Ureter (tissue), 1 donor: ENCODE measurements at regions not wholly inside any gene's neighbourhood (a gene's known extent, or its start where the extent isn't known, plus 50 kb on each side); places are given as distances from the start of the nearest gene placed in this dataset.

ENCODE experiments used
- DNase-seq: peaks from one replicate; pipeline ENCODE4 v3.0.0-alpha.2; 2020; ENCODE audit warnings: low spot score
- donor health status: DM: yes; HTN: yes; CAD: no.

DNA sequence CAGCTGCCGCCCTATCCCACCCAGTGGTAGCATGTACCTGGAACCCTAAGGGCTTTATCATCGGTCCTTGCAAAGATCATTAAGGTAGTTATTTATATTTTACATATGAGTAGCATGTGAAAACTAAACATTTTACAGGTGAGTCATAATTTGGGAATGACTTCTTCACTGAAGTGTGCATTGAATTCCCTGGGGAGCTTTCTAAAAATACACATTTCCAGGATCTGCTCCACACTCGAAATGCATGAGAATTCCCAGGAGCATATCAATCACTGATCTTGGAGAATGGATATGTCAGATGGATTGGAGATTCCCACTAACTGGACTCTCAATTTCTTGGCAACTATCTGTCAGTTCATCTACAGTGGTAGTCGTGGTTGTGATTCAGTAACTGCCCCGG, 717.5 kb downstream of the IRX1 start:
- DNase-seq: no peak

DNA sequence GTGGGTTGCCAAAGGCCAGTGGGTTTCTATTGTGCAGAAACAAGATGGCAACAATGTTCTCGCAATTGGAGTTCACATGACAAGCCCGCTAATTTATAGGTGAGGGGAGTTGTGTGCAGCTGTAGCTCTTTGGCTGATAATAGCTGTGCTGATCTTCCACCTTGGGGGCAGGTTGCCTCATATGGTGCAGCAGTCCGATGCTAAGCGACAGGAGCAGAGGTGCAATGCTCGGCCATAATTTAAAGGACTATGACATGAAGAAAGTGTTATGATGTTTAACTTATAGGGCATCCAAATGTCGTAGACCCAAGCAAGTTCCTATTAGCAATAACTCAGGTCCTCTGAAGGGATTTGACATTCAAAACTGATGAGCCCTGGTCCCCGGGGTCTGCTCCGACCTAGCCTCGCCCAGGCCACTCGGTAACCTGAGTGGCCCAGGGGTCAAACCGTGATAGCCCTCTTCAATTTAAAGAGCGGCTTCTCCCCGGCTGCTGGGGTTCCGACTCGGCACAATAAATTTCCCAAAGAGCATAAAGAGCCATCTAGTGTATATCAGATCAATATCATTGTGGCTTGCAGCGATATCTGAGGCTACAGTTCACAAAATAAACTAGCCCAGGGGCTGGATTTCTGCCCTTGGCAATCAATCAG, 724.0 kb downstream of the IRX1 start:
- no peak for DNase-seq

DNA sequence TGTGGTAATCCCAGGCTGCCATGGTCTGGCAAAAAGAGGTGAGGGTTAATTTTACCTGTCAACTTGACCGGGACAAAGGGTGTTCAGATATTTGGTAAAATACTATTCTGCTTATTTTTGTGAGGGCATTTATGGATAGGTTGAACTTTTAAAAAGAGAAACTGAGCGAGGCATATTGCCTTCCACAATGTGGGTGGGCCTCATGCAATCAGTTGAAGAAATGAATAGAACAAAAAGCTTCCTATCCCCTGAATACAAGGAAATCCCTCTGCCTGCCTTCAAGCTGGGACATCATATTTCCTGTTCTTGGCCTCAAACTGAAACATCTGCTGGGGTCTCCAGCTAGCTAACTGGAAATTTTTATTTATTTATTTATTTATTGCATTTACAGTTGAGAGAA, 734.7 kb downstream of the IRX1 start:
- no peak for DNase-seq

DNA sequence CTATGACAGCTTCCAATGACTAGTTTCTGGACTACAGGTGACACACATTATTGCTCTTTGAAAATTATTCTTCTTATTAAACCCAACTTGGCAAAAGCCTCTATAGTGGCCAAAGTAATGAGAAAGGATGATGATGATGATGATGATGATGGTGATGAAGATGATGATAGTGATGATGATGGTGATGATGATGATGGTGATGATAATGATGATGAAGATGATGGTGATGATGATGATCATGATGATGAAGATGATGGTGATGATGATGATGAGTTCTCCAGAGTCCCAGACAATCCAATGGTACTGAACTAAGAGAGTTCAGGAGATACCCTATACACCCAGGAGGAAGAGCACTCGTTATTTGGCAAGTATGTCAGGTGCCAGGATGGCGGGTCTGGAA, 739.4 kb downstream of the IRX1 start:
- no peak for DNase-seq

DNA sequence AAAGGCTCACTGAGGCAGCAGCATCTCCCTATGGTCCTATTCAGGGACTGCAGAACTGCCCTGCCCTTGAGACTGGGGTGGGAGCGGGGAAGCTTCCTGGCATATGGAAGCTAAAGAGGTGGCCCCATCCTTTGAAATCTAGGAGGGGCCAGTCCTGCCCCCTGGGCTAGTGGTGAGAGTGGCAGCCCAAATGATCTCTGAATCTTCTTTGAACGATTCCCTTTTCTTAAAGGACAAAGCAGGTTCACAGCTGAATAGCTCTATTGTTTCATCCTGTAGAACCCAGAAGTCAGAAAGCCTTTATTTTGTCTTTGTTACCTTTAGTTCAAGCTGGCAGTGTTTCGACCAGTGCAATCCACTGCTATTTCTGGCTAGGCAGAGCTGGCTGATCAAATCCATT, 741.9 kb downstream of the IRX1 start:
- DNase-seq: no peak

DNA sequence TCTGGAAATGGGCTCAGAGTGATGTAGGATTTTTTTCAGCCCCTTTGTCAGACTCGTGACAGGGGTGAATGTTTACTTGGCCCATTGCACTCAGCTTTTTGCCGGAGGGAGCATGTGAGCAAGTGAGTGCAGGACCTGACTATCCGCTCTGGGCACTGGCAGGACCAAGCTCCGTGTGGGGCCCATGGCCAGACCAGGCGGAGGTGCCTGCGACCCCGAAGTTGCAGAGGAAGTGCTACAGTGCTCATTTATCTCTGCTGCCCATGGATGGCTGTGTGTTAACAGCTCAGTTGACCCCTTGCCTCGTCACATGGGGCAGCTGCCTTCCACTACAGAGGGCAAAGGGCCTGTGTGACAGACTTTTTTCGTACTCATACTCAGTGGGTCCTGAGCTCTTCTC, 744.3 kb downstream of the IRX1 start:
- no peak for DNase-seq

DNA sequence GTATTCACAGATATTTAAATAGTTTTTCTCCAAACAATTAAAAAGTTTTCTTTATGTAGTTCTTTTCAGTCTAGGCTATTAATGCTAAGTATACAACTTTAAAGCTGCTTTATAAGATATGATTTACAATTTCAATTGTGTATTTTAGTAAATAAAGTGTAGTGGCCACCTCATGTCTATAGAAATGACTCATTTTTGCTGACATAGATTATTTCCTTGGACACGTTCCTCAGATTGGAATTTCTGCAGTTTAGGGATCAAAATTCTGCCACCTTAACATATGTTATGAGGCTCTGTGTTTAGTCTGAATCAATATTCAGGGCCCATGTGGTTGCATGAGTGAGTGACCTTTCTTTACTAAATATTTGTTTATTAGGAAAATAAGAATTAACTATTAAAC, 750.2 kb downstream of the IRX1 start:
- DNase-seq: no peak

DNA sequence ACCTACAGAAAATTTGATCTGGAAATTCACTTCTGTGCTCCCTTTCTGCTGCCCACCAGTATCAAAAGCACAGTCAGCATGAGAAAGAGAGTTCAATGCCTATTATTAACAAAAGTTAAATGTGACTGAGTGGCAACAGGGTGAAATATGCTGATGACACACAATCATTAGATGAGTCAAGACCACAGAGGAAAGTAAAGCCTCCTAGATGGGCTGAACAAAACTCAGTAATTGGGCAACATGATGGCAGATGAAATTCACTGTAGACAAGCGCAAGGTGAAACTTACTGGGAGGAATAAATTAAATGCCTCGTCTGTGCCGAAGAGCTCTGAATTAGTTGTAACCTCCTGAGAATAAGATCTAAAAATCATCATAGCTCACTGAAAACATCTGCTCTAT, 752.8 kb downstream of the IRX1 start:
- no peak for DNase-seq

DNA sequence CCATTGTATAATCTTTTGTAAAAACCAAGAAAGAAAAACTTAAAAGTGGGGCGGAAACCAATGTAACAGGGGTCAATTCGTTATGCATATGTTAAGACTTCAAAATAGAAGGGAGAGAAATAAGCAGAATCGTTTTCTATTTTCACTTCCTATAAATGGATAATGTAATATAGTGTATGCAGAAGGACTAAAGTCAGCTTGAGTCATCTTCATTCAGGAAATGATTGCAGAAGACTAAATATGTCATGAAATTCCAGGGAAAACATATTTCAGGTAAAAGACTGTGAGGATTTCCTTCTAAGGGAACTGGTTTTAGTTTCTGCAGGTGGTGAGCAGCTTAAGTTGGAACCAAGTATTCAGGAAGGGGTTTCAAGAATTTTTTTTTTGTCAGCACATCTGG, 753.3 kb downstream of the IRX1 start:
- DNase-seq: no peak

DNA sequence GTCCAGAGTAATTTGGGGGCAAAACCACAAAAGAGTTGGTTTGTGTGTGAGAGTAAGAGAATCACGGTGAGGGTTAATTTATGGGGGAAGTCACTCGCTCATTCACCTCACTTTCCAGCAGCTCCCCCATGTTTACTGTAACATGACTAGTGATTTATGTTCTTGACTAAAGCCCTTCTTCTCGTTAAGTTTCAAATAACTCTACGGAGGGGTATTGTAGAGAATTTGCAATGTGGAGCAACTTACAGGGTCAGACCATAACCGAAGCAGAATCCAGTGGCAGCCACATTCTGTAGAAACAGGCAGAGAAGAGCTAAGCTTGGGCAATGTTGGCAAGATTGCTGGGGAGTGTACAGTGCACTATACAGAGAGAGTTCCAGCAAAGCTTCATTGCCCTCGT, 760.6 kb downstream of the IRX1 start:
- no peak for DNase-seq

DNA sequence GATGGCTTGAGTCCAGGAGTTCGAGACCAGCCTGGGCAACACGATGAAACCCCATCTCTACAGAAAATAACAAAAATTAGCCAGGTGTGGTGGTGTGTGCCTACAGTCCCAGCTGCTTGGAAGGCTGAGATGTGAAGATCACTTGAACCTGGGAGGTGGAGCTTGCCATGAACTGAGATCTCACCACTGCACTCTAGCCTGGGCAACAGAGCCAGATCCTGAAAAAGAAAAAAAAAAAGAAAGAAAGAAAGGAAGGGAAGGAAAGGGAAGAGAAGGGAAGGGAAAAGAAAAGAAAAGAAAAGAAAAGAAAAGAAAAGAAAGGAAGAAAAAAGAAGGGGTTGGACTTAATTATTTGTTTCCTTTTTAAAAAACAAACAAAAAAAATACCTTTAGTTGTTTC, 764.2 kb downstream of the IRX1 start:
- DNase-seq: no peak

DNA sequence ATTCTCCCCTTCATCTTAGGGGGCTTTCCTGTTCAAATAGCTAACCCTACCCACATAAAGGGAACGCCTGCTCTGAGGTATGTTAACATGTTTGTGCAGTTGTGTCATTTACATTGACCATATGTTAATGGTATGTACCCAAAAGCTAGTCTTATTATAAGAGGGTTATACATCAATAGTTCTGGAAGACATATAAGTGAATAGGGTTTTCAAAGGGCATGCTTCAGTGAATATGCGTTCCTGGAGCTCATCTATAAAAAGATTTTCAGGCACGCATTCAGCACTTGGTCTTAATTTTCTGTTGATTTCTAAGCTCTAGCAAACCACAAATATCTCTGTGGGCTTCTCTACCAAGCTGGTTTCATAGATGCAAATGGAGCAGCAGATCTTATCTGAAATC, 766.1 kb downstream of the IRX1 start:
- DNase-seq: no peak

DNA sequence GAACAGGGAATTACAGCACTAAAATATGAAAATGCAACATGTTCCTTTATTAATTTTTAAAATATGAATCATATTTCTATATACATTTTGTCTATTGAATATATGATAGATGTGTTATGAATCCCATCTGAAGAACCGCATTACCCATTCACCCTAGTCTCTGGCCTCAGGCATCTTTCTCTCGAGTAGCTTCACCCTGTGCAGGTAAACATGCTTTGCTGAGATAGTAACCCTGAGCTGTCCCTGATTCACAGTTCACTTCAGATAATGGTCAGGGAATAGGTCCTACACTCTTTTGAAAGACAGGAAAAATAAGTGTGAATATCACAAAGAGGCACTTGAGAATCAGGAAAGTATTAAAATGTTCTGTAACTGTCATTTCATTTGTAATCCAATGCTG, 766.8 kb downstream of the IRX1 start:
- no peak for DNase-seq

DNA sequence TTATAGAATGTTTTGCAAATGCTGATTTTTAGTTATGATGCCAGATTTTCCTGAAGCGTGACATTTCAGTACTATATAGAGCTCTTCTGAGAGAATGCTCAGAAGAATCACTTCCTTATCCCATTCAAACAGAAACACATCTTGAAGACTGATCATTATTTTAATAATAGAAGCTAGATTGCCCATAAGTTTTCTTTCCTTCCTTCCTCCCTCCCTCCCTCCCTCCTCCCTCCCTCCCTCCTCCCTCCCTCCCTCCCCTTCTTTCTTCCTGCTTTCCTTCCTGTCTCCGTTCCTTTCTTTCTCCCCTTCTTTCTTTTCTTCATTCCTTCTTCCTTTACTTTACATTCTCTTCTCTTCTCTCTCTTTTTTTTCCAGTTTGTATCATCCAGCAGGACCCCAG, 767.4 kb downstream of the IRX1 start:
- no peak for DNase-seq

DNA sequence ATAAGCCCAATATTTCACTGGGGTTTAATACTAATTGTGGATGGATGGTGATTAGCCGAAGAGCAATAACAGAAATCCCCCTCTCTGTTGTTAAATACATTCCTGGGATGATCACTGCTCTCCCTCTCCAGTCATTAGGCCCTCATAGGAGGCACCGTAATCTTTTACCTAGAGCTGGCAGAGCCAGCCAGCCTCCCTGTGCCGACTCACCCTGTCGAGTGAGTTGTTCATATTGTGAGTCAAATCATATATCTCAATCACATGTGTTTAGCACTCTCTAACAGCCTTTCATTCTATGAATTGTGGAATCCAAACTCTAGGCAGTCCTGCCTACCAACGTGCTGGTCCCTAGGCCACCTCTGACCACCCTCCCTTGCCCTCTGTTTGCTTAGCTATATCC, 771.0 kb downstream of the IRX1 start:
- no peak for DNase-seq

DNA sequence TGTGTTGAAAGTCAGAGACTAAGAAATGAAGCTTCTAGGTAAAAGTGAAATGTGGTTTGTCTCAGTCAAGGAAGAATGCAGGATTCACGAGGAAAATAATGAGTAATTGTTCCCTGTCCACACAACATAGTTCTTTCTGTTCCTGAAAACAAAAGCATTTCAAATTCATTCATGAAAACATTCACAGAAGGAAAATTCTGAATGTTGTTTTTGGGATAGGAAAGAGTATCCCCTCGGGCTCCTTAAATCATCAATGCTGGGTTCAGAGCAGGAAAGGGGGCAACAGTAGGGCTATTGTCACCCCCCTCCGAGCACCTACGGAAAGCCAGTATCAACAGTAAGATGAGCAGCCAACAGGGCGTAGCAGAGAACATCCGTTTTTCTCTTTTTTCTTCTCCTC, 769.9 kb upstream of the ADAMTS16 start:
- no peak for DNase-seq

DNA sequence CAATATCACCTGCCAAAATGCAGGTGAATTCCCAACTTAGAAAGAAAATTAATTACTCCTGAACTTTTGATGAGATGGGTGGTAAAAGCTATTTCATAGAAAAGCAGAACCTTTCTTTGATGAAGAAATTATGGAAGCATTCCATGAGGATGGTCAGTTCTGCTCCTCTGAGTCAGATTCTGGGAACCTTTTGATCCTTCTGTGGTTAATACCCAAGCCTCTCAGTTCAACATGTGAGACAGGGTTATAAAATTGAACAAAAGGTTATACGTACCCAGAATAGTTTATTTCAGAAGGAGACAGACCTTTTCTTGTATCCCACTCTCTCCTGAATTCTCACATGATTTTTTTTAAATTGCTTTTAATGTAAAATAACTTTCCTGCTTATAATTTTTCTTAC, 767.6 kb upstream of the ADAMTS16 start:
- no peak for DNase-seq

DNA sequence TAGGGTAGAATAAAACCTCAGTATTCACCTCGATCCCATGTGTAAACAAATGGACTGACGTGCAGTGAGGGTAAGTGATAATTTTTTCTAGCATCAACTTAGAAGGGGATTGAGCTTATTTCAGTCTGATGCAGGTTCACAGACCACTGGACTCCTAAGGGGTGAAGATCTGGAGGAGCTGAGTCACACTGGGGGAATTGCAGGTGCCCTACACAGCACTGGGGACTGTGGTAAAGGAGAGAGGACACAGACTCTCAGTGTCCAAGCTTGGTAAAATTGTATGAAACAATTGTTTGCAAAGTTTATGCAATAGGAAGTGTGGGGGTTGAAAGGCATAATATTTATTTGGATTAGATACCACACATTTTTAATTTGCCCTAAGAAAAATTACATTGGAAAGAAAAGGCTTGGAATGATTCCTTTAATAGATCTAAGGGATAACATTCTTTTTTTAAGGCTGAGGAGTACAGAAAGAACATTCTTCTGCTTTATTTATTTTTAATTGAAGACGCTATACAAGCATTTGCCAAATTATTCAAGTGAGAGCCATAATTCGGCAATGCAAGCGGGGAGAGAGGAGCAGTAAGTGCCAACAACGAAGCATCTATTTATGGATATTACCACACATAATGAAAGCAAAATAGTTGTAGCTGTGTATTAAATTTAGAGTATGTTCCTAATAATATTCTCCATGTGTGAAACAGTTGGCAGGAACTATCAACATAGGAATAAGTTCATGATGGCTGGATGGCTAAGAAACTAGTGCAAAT, 766.9 kb upstream of the ADAMTS16 start:
- DNase-seq: no peak

DNA sequence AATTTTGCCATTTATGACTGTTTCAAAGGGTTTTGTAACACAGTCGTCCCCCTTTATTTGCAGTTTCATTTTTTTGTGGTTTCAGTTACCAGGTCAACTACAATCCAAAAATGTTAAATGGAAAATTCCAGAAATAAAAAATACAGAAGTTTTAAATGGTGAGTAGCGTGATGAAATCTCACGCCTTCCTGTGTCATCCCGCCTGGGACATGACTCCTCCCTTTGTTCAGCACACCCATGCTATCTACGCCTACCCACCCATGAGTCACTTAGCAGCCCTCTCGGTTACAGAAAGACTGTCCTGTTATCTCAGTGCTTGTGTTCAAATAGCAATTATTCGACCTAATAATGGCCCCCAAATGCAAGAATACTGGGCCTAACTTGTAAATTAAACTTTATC, 765.3 kb upstream of the ADAMTS16 start:
- DNase-seq: no peak

DNA sequence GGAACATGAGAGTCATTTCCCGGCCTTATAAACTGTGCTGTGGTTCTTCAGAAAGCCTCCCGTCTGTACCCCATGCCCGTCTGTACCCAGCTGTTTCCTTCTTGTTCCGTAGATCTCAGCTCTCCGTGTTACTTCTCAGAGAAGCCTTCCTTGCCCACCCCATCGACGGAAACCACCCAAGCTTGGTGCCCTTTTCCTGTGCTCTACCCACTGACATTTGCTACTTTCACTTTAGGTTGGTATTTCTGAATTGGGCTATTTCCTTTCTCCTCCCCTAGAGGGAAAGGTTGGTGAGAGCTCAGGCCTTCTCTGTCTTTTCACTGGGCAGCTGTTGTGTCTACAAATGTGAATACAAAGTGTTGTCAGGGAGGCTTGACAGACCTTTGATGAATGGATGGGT, 764.5 kb upstream of the ADAMTS16 start:
- DNase-seq: no peak

DNA sequence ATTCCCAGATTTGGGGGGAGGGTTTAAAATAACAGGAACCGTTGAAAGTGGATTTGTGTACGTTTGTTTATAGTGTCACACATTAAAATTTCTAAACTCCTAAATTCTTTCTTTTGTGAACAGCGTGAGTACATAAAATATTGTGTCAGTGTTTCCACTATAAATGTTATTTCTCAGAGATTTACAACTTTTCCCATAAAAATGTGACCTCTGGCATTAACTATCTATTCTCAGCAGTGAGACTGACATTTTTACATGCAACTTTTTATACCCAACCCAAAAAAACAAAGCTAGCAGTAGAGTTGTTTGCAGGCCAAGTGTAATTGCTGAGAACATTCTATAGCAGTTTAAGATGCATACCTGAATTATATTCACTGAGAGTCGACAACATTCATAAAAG, 757.0 kb upstream of the ADAMTS16 start:
- DNase-seq: no peak

DNA sequence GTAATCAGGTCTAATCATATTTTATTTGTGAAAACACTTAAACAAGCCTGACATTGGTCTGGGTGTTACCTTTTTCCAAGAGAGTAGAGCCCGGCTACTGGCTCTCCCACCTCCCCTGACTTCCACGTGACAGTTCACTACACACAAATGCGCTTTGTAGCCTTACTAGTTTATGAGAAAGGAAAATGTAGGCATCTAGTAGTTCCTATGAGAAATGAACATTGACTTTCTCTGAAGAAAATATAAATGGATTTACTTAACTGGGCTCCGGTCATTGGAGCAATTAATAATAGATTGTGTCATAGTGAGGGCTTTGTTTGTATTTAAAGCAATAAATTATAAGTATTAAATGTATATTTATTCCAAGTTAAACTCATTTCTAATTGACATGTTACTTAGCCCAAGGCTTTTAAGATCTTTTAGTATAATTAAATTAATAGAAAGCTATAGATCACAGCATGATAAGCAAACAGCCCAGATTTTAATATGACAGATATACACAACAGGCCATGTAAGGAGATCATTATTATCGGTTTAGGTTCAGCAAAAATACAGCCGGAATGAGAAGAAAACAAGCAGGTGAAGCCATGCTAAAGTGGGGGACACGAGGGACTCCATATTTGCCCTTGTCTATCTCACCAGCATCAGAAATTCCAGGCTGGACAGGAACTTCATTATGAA, 756.5 kb upstream of the ADAMTS16 start:
- no peak for DNase-seq

DNA sequence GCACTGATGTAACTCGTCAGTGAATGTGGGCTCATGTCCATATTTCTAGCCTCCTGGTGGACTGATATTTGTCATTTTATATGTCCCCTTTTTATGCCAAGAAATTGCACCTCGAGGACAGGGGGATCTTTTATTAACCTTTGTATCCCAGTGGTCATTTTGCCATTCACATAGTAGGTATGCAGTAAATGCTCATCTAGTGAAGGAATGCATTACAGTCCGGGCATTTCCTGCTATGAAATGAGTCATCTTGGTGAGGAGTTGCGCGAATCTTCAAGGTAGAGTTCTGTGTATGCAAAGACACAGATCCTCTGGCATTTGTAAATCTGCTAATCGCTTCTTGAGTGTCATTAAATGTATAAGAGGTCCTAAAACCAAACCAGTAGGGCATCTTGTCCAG, 755.5 kb upstream of the ADAMTS16 start:
- DNase-seq: no peak
